ENCODE measurements at regions not wholly inside any gene's neighbourhood (a gene's known extent, or its start where the extent isn't known, plus 50 kb on each side); places are given as distances from the start of the nearest gene placed in this dataset.

- TF ChIP-seq CTCF (IDR thresholded peaks at IDR 0.05): no peak
- peak overlapping the region; percentile 77 for H3K27ac Mint-ChIP-seq
Measured at GRCh38 chrX:125005863-125006262, 313.8 kb upstream of the TEX13C start.

GRCh38 chrX:125006704-125007103, 313.0 kb upstream of the TEX13C start:
- DNase-seq: no peak
- H3K4me1 Mint-ChIP-seq: peaks cover 45% of the 10 kb centered on the region
- H3K36me3 Mint-ChIP-seq (ENCODE audit: low read depth): peaks cover 41% of the 10 kb centered on the region
- peaks cover under 1% of the 10 kb centered on the region for H3K27me3 Mint-ChIP-seq (ENCODE audit: low read depth, poor library complexity)
- H3K9me3 Mint-ChIP-seq: peaks cover 43% of the 10 kb centered on the region
- no peak overlapping the region for H3K4me3 Mint-ChIP-seq
- TF ChIP-seq CTCF (IDR thresholded peaks at IDR 0.05): no peak
- H3K27ac Mint-ChIP-seq: no peak overlapping the region

More at GRCh38 chrX:125005863-125006262, 313.8 kb upstream of the TEX13C start:
- H3K27me3 Mint-ChIP-seq (ENCODE audit: low read depth, poor library complexity): no peaks in the 10 kb centered on the region
- H3K4me1 Mint-ChIP-seq: peaks cover 54% of the 10 kb centered on the region
- no peak overlapping the region for H3K4me3 Mint-ChIP-seq
- DNase-seq: peak; percentile 4
- peaks cover 32% of the 10 kb centered on the region for H3K36me3 Mint-ChIP-seq (ENCODE audit: low read depth)
- H3K9me3 Mint-ChIP-seq: peaks cover 35% of the 10 kb centered on the region

DNA sequence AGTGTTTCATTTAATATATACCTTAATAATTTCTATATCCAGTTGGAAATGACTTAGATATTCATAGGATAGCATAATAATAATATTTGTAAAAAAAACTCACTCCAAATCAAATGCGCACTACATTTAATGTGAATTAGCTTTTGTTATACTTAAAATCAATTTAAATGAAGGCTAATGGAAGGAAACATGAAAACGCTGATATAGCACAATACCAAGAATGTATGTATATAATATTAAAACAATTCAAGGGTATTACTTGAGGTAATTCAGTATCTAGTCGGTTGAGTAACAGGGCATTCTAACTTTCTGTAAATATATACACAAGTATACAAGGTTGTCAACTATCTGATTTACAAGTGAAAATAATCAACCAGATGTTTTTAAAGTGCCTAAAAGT, 307.1 kb upstream of the TEX13C start:
- Mint-ChIP-seq H3K4me1 (no peaks in the 10 kb centered on the region), H3K9me3 (peaks cover 58% of the 10 kb centered on the region), H3K4me3 (no peak overlapping the region), H3K36me3 (ENCODE audit: low read depth) (peaks cover 37% of the 10 kb centered on the region), H3K27ac (no peak overlapping the region), H3K27me3 (ENCODE audit: low read depth, poor library complexity) (peaks cover 3% of the 10 kb centered on the region)
- DNase-seq: no peak
- TF ChIP-seq CTCF (IDR thresholded peaks at IDR 0.05): no peak

- H3K4me1 Mint-ChIP-seq: no peaks in the 10 kb centered on the region
- no peak overlapping the region for H3K27ac Mint-ChIP-seq
Measured at GRCh38 chrX:125029131-125029530, 290.5 kb upstream of the TEX13C start.

More at GRCh38 chrX:125029131-125029530, 290.5 kb upstream of the TEX13C start:
- no peak for DNase-seq
- no peak for TF ChIP-seq CTCF (IDR thresholded peaks at IDR 0.05)
- no peaks in the 10 kb centered on the region for H3K27me3 Mint-ChIP-seq (ENCODE audit: low read depth, poor library complexity)
- no peak overlapping the region for H3K4me3 Mint-ChIP-seq
- H3K9me3 Mint-ChIP-seq: no peaks in the 10 kb centered on the region
- H3K36me3 Mint-ChIP-seq (ENCODE audit: low read depth): no peaks in the 10 kb centered on the region

Data from nephron progenitor cell (in vitro differentiated cells).